GM18519 (cell line): ENCODE measurements at regions not wholly inside any gene's neighbourhood (a gene's known extent, or its start where the extent isn't known, plus 50 kb on each side); places are given as distances from the start of the nearest gene placed in this dataset.

ENCODE experiments used
- ATAC-seq: cut with Tn5 transposase; IDR thresholded peaks from one replicate; pipeline ENCODE4 v1.9.1; 2021; ENCODE audit warnings: mild to moderate bottlenecking, moderate library complexity; ENCODE audit not compliant: unreplicated experiment, low FRiP score

DNA sequence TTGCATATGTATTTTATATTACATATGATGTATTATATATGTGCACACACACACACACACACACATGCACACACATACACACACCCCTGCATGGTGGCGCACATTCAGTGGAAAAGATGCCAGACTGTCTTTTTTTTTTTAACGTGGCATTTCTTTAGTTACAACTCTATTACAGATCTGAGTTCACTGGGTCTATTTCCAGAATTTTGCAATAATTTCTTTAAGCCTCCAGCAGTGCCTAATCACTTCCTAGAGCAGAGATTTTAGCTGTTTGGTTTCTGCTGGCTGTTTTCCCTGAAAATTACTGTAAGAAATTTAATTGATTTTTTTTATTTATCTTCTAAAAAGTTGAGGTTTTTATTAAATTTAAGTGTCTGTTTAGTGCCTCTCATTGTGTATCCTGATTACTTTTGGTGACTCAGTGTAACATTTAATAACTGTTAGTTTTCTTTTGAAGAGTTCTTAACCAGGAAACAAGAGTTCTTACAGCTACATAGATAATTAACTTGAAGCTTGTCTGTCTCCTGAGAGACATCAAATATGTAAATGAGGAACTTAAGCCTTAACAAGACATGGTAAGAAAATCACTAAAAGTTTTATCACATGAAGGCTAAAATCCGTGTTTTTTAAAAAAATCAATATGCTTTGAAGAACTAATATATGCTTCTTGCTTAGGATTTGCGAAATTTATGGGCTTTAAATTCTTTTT is 232.0 kb downstream of the MDFIC start:
- no peak for ATAC-seq

DNA sequence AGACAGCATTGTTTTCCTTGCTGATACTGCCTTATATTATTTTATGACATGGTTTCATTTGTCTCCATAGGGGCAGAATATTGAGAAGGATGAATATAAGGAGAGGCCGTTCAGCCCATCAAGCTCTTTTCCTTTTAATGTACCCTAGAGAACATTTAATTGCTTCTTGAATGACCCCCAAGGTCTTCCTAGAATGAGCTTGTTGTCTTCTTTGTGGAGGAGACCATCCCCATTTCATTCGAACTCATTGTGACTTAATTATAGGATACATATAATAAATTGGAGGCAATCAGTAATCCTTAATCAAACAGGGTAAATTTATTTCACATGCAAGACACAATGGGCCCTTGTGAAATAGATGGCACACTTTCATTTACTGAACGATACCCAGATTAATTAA is 231.3 kb downstream of the MDFIC start:
- ATAC-seq: no peak

DNA sequence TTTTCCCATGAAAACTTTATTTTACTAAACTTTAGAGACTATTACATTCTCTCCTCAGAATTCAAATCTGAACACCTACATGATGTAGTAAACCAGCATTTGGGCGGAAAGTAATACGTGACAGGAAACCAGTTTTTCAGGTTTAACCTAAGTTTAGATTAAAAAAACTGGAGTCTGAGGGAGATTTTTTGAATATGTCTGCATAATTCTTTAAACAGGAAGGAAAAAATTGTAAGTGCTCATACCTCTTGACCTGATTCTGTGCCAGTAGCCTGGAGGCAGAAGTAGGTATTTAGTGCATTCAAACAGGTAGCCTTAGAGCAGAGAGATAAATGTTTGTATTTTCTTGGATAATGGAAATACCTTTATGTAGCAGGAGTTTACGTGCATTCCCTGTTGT is 224.3 kb downstream of the MDFIC start:
- ATAC-seq: no peak

DNA sequence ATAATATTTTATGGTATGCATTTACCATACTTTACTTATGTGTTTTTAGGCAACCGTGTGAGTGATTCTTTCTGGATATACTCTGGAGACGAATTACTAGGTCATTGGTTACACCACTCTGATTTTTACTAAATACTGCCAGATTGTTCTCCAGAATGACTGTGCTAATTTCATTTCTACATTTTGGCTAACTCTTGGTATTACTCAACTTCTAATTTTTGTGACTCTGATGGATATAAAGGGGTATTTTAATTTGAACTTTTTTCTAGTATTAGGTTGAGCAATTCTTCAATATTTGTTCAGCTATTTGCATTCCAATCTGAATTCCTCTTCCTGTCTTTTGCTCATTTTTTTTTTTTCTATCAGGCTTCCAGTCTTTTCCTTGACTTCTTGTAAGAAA is 223.6 kb downstream of the MDFIC start:
- peak; percentile 93 for ATAC-seq

DNA sequence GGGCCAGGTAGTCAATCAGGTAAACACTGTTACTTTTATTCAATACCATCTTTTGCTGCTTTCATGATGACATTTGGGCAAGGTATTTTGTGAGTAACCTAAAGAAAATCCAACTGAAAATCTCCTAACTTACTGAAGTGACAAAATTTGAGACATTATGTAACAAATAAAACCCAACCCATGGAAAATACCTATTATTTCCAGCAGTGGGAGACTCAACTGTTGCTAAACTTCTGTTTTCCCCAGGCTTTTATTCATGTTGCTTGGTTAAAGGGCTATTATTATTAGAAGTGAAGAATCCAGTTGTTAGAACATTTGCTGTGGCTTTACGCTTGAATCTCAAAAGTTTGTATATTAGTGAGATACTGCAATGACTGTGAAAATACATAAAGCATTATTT is 215.9 kb downstream of the MDFIC start:
- ATAC-seq: no peak

DNA sequence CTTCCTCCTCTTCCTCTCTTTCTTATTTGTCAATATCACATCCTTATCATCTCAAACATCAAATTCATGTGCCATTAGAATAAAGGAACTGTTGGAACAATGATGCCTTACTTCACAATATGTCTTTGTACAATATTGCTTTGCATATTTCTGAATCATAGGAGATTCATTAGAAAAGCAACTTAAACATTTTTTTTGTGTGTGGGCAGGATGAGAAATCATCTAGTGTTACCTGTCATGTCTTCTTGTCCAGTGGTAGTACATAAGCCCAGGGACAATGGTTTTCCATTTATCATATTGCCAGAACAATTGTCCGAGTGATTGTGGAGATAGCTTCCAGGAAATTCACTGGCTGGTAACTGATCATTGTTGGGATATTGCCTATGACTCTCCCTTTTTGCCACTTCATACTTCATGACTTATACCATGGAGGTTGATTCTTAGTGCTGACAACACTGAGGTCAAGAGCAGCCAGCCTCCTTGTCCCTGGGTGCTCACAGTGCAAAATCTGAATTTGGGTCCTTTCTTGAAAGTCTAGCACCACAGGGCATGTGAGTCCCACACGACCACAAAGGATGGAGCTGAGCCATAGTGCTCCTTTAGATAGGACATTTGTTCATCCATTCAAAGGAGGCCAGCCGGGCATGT is 215.0 kb downstream of the MDFIC start:
- ATAC-seq: no peak

DNA sequence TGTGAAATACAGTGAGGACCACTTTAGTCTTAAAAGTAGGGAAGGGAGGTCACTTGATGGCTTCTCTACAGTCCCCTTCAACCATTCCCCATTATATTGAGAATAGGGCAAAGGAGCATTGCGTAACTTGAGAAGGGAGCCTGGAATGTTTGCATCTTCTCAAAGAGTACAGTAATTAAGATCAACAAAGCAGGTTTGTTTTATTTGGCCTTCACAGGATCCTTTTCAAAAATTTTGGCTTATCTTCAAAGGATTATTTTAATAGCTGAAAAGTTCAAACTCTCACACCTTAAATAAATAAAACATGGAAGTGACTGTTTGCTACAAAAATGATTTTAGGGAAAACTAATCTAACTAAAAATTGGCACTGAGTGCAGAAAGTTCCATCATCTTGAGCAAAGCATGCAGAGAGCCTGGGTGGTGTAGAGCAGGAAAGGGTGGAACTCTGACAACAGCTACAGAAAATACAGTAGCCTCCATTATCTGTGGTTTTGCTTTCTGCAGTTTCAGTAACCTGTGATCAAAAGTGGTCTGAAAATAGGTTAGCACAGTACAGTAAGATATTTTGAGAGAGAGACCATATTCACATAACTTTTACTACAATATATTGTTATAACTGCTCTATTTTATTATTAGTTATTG is 214.0 kb downstream of the MDFIC start:
- ATAC-seq: peak; percentile 96

DNA sequence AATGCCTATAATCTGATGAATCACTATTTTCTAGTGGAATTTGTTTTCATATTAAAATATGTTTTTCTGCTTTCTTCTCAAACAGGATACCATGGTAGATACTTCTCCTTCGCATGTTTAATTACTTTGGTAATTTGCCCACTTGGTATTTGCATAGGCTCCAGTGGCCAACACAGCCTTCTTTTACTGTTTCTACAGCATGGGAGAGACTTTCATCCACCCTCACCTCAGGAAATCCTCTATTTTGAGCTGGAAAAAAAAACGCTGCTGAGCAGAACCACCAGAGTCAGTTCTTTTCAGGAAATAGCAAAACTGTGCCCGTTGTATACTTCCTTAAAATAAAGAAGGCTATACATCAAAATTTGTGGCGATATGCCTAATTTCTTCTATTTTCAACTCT is 213.3 kb downstream of the MDFIC start:
- ATAC-seq: no peak

DNA sequence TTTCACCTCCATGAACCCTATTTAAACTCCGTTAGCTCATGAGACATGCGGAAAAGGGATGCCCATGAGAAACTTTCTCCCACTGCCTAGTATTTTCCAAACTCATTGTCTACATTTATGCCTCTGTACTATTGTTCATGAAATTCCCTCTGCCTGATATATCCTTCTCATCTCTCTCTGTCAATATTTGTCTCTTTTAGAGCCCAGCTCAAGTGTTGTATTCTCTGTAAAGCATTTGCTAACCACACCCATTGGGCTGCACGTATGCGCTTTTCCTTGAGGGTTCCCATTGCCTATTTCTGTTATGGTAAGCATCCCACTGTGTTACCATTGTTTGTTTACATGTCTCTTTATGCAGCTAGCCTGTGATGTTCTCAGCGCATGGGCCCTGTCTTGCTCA is 211.4 kb downstream of the MDFIC start:
- no peak for ATAC-seq

DNA sequence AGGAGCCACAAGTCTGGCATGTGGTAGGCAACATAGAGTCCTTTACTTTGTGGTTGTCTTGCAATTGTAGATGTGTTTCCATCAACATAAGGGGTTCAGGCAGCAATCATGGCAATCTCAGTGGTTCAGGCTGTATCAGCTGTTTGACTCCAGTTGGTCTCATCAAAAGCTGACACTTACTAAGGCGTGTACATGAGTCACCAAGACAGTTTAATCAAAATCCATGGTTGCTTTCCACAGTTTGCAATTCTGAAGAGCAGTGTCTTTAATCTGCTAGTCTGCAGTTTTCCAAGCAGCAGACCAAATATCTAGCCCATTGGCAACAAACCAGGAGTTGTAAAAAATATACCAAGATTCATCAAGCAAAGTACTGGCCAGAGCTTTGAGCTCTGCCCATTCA is 210.2 kb downstream of the MDFIC start:
- ATAC-seq: no peak

DNA sequence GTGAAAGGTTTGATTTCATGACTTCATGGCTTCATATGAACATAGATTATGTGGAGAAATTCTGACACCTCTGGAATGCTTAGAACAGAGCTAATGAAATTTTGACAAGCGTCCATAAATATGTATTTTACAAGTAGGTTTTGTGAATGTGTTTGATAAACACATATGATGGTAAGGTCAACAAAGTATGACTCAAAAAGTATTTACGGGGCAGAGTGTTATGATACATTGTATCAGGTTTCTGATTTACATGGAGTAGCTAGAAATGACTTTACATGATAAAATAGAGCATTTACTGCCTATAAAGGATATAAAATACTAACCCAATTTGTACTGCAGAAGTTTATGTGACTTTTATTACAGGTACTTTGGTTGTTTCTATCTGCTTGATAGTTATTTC is 206.3 kb downstream of the MDFIC start:
- ATAC-seq: no peak

DNA sequence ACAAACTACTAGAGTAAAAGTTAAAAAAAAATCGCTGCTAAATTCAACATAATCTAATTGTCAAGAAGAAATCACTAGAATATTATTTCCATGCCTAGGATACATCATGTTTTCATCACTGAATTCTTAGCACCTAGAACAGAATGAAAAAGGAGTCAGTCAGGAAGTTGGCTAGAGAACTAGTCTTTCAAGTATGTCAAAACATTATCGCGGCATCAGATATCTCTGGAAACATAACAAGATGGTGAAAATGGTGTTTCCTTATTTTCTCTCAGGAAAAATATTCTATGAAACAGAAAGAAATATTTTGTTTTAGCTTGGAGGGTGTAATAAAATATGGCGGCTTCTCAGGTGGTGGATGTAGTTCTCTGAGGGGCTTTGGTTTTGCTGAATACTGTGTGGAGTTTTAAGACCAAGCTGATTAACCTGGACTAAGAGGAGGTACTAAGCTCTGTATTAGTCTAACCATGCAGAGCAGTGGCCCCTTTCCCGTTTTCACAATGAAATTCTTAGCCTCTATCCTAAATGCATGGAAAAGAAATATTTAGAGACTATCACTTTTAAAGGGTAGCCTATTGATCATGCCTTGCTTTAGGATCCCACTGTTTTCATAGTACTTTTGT is 205.6 kb downstream of the MDFIC start:
- ATAC-seq: no peak

DNA sequence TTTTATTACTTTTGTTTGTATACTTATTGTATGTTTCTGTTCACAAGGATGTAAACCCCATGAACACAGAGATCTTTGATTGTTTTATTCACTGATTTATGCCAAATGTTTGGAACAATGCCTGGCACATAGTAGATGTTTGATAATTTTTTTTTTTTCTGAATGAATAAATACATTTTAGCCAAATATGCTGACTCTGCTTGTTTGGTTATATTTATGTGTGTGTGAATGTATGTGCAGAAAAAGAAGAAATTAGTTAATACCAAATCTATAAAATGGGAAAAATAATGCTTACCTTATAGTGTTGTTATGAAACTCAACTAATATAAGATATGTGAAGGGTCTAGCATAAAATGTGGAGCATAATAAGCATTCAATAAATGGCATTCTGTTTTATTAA is 203.9 kb downstream of the MDFIC start:
- ATAC-seq: no peak

DNA sequence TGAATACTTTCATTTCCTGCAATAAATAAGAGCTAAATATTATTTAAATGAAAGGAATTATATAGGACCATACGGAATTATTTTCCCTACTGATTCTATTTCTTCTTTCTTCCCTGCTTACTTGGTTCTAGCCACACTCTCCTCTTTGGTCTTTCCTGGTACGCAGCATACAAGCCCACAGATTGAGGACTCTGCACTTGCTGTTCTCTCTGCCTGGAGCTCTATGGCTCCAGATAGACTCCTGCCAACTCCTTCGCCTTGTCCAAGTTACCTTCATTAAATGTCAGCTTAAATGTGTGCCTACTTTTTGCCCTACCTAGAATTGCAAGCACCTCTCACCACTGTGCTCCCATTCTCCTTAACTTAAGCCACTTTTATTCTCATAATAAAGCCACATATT is 203.4 kb downstream of the MDFIC start:
- no peak for ATAC-seq

DNA sequence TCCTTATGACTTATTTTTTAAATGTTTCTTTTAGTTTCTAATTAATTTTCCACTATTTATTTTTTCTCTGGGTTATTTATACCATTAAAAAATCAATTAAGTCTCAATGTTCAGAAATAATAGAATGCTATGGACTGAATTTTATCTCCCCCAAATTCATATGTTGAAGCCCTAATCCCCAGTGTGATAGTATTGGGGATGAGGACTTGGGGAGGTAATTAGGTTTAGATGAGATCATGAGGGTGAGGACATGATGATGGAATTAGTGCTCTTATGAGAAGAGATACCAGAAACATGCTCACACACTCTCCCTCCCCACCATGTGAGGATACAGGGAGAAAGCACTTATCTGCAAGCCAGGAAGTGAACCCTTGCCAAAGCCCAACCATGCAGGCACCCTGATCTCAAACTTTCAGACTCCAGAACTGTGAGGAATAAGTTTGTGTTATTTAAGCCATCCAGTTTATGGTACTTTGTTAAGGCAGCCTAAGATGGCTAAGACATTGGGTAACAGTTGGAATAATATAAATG is 202.6 kb downstream of the MDFIC start:
- ATAC-seq: no peak

DNA sequence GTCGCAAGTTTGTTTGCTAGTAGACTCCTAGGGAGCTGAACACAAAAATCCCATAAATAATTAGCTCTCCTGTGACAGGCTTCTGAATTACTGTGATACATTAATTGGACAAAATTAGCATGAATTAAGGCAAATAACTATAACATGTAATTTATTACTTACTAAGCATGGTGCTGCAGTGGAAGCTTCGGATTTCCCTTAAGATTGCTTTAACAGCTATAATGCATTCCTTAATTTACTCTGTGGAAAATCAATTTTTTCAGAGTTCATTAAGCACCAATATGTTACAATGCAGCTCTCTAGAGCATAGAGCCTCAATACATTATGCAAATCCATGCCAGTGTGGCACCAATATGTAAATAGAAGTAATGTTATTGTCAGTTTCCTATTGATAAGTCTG is 201.5 kb downstream of the MDFIC start:
- ATAC-seq: no peak

DNA sequence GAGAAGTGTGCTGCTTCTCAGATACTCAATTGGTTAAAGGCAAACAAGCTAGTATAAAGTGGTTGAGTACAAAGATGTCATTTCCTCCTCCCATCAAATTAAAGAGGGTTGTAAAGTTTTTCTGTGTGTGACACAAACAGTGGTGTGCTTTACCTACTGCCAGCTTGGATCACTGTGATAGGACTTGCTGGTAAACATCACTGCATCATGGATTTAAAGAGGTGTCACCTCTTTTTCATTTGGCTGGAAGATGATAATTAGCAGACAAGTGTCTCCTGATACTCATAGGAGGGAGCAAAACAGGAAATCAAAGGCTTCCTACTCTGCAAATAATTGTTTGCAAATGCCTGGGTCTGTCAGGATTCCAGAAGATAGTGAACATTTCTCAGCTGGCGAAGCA is 200.5 kb downstream of the MDFIC start:
- no peak for ATAC-seq

DNA sequence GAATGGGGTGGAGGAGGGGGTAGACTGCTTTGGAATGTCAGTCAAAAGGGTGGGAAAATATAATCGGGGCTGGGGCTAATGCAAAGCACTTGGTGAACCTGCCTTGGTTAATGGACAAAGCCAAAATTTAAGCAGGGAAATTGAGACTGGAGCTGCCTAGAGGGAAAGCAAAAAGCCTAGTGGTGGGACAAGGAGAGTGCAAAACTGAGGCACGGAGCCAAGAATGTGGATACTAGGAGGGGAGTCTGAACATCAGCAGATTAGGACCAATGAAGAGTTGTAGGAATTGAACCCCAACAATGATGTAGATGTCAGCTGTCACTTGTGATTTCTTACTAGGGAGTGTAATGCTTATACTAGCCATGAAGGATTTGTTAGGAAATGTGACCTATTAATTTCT is 195.9 kb downstream of the MDFIC start:
- ATAC-seq: no peak

DNA sequence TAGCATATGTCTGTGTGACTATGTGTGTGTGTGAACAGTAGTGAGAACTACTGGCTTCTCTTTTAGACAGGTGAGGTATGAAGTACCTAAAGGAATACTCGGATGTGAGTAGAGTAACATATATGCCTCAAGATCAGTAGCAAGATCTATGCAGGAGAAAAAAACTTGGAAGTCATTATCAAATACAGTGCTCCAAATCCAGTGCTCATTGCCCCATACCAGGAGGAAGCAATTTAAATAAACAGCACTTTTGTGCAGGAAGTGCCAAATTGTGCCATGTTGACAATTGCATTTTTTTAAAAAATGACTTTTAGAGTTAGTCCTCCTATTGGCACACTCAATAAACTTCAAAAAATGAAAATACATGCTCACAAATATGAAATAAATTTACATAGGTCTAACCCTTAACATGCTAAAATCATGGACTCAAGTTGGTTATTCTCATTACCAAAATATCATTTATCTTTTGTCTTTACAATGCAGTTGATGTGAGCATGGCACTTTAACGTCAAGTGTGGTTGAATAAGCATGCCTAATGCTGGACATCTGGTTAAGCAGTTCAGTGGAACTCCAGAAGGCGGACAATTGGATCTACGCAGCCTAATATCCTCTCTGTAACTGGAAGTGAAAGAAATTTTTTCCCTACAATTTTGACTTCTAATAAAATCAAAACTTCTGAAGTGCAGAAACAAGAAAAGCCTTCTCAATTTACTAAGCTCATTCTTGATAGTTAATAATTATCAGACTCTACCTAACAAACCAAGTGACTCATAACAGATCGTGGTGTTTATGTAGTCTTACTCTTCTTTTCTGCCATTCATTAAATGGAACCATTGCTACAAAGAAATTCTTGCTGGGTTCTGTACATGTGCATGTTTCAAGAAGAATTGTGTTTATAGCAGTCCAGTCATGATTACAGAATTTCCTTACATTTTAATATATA is 195.2 kb downstream of the MDFIC start:
- no peak for ATAC-seq

DNA sequence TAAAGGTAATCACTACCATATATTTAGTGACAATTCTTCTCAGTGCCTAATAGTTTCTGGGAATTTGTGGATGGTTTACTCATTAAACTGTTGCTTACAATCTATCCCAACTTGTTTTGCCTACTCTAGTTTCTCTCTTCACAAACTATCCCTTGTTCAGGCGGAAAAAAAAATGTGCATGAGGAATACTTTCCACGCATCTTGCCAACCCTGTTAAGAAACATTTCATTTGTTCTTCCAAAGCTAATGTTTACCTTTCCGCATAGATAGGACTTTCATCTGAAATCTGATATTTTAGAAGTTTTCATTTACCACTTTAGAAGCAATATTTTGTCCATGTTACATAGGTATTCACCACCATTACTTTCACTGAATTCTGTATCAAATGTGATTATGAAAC is 191.9 kb downstream of the MDFIC start:
- ATAC-seq: no peak
